ENCODE measurements at regions not wholly inside any gene's neighbourhood (a gene's known extent, or its start where the extent isn't known, plus 50 kb on each side); places are given as distances from the start of the nearest gene placed in this dataset.

GRCh38 chr1:58886611-58887010 lies 102.8 kb upstream of the JUN start:
- TF ChIP-seq CTCF (IDR thresholded peaks at IDR 0.05) (no peak), EP300 (IDR thresholded peaks at IDR 0.05) (no peak)
